ENCODE measurements at regions not wholly inside any gene's neighbourhood (a gene's known extent, or its start where the extent isn't known, plus 50 kb on each side); places are given as distances from the start of the nearest gene placed in this dataset.
A peak's percentile ranks its signal among the peaks of the same experiment; 100 is the strongest.
"Not testable (repeated sequence)": the region's sequence is repeated elsewhere in the genome, so short reads cannot be mapped to it uniquely, and the experiment has no call there.

DNA sequence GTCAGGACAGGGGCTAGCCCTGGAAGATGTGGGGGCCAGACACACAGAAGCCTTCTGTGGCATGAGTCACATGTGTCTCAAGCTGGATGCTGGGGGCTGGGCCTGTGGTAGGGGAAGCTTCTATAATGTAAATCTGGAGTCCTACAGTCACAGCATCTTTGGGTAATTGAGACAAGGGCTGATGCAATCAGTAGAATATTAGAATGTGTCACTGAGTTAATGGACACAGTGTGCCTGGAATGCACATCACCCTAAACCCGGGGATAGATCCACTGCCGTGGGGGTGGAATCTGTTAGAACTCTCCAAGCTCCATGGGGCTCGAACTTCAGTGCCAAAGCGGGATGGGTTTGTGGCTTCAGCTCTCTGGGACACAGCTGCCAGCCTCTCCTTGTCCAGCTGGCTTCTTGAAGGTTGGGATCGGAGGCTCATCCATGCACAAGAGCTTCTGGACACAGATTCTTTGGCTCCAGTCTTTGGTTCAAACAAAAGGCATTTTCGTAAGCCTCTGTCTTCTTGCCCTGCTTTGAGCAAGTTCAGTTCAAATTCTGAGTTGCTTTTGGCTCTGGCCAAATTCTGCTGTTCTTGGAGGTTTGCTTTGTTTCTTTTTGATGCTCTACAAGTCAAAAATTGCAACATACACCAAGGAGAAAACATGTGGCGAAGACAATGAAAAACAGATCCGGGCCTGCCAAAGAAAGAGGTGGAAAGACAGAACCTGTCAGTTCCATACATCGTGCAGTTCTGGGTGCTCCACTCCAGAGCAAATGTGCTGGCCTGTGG lies 194.8 kb upstream of the ZNF32 start:
- TF ChIP-seq POLR2A (IDR thresholded peaks at IDR 0.05; ENCODE audit: low read depth, low read length) (no peak), POLR2AphosphoS5 (IDR thresholded peaks at IDR 0.05; ENCODE audit: low read depth, low read length) (no peak), TAF1 (IDR thresholded peaks at IDR 0.05; ENCODE audit: borderline replicate concordance, low read depth, low read length) (no peak)
- DNase-seq (ENCODE audit: insufficient read length) (no peak), FAIRE-seq (no peak)

DNA sequence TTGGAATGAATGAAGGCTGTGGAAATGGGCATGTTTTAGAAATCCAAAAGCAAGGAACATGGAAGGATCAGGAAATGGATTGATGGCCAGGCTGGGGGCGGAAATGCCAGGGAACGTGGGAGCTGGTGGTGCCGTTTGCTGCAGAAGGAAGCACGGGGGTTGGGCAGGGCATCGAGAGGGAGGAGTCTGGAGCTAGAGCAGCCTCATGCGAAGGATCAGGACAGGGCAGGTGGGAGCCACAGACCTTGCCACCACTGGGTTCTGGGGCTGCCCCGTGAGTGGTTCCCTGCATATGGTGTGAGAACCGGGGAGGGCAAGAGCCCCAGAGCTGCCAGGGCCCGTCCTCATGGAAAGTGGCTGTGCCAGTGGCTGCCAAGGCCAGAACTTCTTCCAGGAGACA lies 193.8 kb upstream of the ZNF32 start:
- DNase-seq (ENCODE audit: insufficient read length) (no peak), FAIRE-seq (no peak)
- TF ChIP-seq POLR2A (IDR thresholded peaks at IDR 0.05; ENCODE audit: low read depth, low read length) (no peak), POLR2AphosphoS5 (IDR thresholded peaks at IDR 0.05; ENCODE audit: low read depth, low read length) (no peak), TAF1 (IDR thresholded peaks at IDR 0.05; ENCODE audit: borderline replicate concordance, low read depth, low read length) (no peak)

DNA sequence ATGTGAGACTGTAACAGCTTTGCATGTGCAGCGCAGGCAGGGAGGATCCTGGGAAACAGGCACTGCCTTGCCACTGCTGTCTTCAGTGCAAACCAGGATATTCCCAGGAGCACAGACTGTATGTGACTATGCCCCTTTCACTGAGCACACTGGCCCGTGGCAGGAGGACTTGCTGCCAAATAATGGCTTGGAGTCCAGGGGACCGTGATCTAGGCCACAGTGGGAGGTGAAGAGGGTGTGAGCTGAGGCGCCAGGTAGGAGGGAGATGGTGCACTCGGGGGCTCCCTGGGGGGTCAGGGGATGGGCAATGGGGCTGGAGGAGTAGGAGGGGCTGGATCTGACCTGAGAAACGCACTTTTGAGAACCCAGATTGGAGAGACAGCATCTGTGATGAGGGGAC lies 193.4 kb upstream of the ZNF32 start:
- no peak for FAIRE-seq
- DNase-seq (ENCODE audit: insufficient read length), result no peak
- no peak for TF ChIP-seq POLR2AphosphoS5 (IDR thresholded peaks at IDR 0.05; ENCODE audit: low read depth, low read length)
- no peak for TF ChIP-seq POLR2A (IDR thresholded peaks at IDR 0.05; ENCODE audit: low read depth, low read length)
- TF ChIP-seq TAF1 (IDR thresholded peaks at IDR 0.05; ENCODE audit: borderline replicate concordance, low read depth, low read length), result no peak

GRCh38 chr10:43839973-43840372 lies 191.3 kb upstream of the ZNF32 start:
- FAIRE-seq (no peak), DNase-seq (ENCODE audit: insufficient read length) (no peak)
- no peak for TF ChIP-seq POLR2AphosphoS5 (IDR thresholded peaks at IDR 0.05; ENCODE audit: low read depth, low read length)
- no peak for TF ChIP-seq TAF1 (IDR thresholded peaks at IDR 0.05; ENCODE audit: borderline replicate concordance, low read depth, low read length)
- TF ChIP-seq POLR2A (IDR thresholded peaks at IDR 0.05; ENCODE audit: low read depth, low read length), result no peak

- FAIRE-seq; DNase-seq (ENCODE audit: insufficient read length): not testable (repeated sequence)
Measured at GRCh38 chr10:43834751-43835150, 186.1 kb upstream of the ZNF32 start.

- no peak for TF ChIP-seq POLR2AphosphoS5 (IDR thresholded peaks at IDR 0.05; ENCODE audit: low read depth, low read length)
- no peak for FAIRE-seq
- no peak for DNase-seq (ENCODE audit: insufficient read length)
Measured at GRCh38 chr10:43827853-43828252, 179.2 kb upstream of the ZNF32 start.

GRCh38 chr10:43825984-43826383 lies 177.3 kb upstream of the ZNF32 start:
- DNase-seq (ENCODE audit: insufficient read length) (no peak), FAIRE-seq (no peak)
- TF ChIP-seq POLR2AphosphoS5 (IDR thresholded peaks at IDR 0.05; ENCODE audit: low read depth, low read length) (no peak), TAF1 (IDR thresholded peaks at IDR 0.05; ENCODE audit: borderline replicate concordance, low read depth, low read length) (no peak), POLR2A (IDR thresholded peaks at IDR 0.05; ENCODE audit: low read depth, low read length) (no peak)

GRCh38 chr10:43825421-43825820 lies 176.7 kb upstream of the ZNF32 start:
- FAIRE-seq (no peak), DNase-seq (ENCODE audit: insufficient read length) (no peak)
- TF ChIP-seq TAF1 (IDR thresholded peaks at IDR 0.05; ENCODE audit: borderline replicate concordance, low read depth, low read length) (no peak), POLR2A (IDR thresholded peaks at IDR 0.05; ENCODE audit: low read depth, low read length) (no peak), POLR2AphosphoS5 (IDR thresholded peaks at IDR 0.05; ENCODE audit: low read depth, low read length) (no peak)

DNA sequence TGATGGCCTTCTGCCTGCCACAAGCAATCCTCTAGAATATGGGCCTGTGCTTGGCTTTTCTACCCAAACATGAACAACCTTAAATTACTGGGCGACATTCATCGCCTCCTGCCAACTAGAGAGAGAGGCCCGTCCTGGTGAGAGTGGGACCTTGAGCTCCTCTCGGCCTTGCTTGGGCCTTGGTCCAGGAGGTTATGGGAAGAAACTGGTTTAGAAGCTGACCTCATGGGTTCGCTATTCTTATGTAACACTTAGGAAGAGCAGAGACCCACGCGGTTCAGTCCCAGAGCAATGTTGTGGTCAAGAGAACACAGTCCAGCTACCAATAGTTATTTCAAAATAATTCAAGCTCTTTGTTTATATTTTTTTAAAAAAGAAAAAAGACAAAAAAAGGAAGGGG lies 176.3 kb upstream of the ZNF32 start:
- no peak for DNase-seq (ENCODE audit: insufficient read length)
- TF ChIP-seq POLR2AphosphoS5 (IDR thresholded peaks at IDR 0.05; ENCODE audit: low read depth, low read length) (no peak), TAF1 (IDR thresholded peaks at IDR 0.05; ENCODE audit: borderline replicate concordance, low read depth, low read length) (no peak), POLR2A (IDR thresholded peaks at IDR 0.05; ENCODE audit: low read depth, low read length) (no peak)
- FAIRE-seq, result no peak

DNA sequence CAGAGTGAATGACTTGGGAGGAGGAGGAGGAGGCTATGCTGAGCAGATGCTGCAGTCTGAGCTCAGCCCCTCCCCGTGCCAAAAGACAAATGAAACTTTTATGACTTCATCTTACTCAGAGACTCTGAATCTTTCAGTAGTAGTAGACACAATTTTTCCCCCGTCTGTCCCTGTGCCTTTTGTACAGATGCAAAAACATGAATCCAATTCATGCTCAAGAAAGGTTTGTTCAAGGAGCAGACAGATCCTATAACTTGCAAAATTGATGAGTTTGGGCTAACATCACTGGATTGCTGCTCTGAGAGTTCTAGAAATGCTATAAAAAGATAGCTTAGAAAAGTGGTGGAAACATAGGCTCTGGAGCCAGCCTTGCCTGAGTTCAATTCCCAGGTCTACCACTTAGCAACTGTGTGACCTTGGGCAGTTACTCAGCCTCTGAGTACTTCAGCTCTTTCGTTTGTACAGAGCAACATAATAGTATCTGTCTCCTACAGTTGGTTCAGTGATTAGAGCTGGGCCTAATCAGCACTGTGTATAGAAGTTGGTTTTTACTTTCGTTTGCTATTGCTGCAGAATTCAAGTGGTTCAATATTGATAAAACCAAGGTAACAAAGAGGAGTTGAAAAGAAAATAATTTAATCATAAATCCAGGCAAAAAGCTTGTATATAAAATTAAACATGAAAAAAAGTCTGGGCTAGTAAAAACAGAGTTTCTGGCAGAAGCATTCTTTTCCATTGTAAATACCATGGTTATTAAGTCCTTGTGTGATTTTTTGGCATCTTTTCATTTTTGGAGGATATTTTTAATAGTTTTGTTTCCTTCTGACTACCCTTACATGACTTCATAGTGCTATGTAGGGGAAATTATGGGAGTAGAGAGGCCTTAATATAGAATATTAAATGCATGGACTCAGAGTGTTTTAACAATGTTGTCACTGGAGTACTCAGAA lies 174.2 kb upstream of the ZNF32 start:
- DNase-seq (ENCODE audit: insufficient read length) (no peak), FAIRE-seq (peak; percentile 36)
- TF ChIP-seq TAF1 (IDR thresholded peaks at IDR 0.05; ENCODE audit: borderline replicate concordance, low read depth, low read length), result no peak
- TF ChIP-seq POLR2A (IDR thresholded peaks at IDR 0.05; ENCODE audit: low read depth, low read length), result no peak
- no peak for TF ChIP-seq POLR2AphosphoS5 (IDR thresholded peaks at IDR 0.05; ENCODE audit: low read depth, low read length)

- DNase-seq (ENCODE audit: insufficient read length) (no peak), FAIRE-seq (no peak)
- no peak for TF ChIP-seq POLR2A (IDR thresholded peaks at IDR 0.05; ENCODE audit: low read depth, low read length)
- TF ChIP-seq TAF1 (IDR thresholded peaks at IDR 0.05; ENCODE audit: borderline replicate concordance, low read depth, low read length), result no peak
- TF ChIP-seq POLR2AphosphoS5 (IDR thresholded peaks at IDR 0.05; ENCODE audit: low read depth, low read length), result no peak
Measured at GRCh38 chr10:43821103-43821502, 172.4 kb upstream of the ZNF32 start.

GRCh38 chr10:43820663-43821062 lies 172.0 kb upstream of the ZNF32 start:
- TF ChIP-seq POLR2A (IDR thresholded peaks at IDR 0.05; ENCODE audit: low read depth, low read length), result no peak
- TF ChIP-seq POLR2AphosphoS5 (IDR thresholded peaks at IDR 0.05; ENCODE audit: low read depth, low read length), result no peak
- TF ChIP-seq TAF1 (IDR thresholded peaks at IDR 0.05; ENCODE audit: borderline replicate concordance, low read depth, low read length), result no peak
- no peak for DNase-seq (ENCODE audit: insufficient read length)
- FAIRE-seq, result no peak

All from GM12892 (cell line).